Jurkat, Clone E6-1 (cell line): ENCODE measurements at regions not wholly inside any gene's neighbourhood (a gene's known extent, or its start where the extent isn't known, plus 50 kb on each side); places are given as distances from the start of the nearest gene placed in this dataset.
"Not testable (repeated sequence)": the region's sequence is repeated elsewhere in the genome, so short reads cannot be mapped to it uniquely, and the experiment has no call there.

Experiments used
- DNase-seq: peaks from one replicate; pipeline ENCODE4 v3.0.0-alpha.2; 2011; ENCODE audit warnings: low read depth, low spot score
- H3K4me3 ChIP-seq: 2 replicates; pipeline ENCODE4 v1.5.1; 2011; ENCODE audit warnings: mild to moderate bottlenecking, low read length, control low read depth, moderate library complexity

GRCh38 chr6:122207794-122208193 lies 191.7 kb upstream of the HSF2 start:
- H3K4me3 ChIP-seq: no peak overlapping the region
- DNase-seq: no peak

- no peak for DNase-seq
These were observed 184.7 kb upstream of the HSF2 start for GRCh38 chr6:122214605-122215318.

GRCh38 chr6:122220254-122220653 lies 179.2 kb upstream of the HSF2 start:
- no peak overlapping the region for H3K4me3 ChIP-seq
- no peak for DNase-seq

More at GRCh38 chr6:122214605-122215318, 184.7 kb upstream of the HSF2 start:
- H3K4me3 ChIP-seq: no peak overlapping the region

GRCh38 chr6:122222761-122223160 lies 176.7 kb upstream of the HSF2 start:
- H3K4me3 ChIP-seq: no peak overlapping the region
- DNase-seq: no peak

GRCh38 chr6:122223251-122223650 lies 176.2 kb upstream of the HSF2 start:
- no peak for DNase-seq
- no peak overlapping the region for H3K4me3 ChIP-seq

GRCh38 chr6:122238861-122239260 lies 160.6 kb upstream of the HSF2 start:
- no peak overlapping the region for H3K4me3 ChIP-seq
- DNase-seq: no peak

- no peak overlapping the region for H3K4me3 ChIP-seq
- DNase-seq: no peak
These were observed 152.4 kb upstream of the HSF2 start for GRCh38 chr6:122246906-122247658.

GRCh38 chr6:122248001-122248669 lies 151.3 kb upstream of the HSF2 start:
- DNase-seq: no peak
- H3K4me3 ChIP-seq: no peak overlapping the region

- H3K4me3 ChIP-seq: no peak overlapping the region
- DNase-seq: no peak
These were observed 150.6 kb upstream of the HSF2 start for GRCh38 chr6:122248844-122249243.

GRCh38 chr6:122258839-122259238 lies 140.6 kb upstream of the HSF2 start:
- no peak for DNase-seq

GRCh38 chr6:122264557-122264956 lies 134.9 kb upstream of the HSF2 start:
- no peak overlapping the region for H3K4me3 ChIP-seq
- no peak for DNase-seq

More at GRCh38 chr6:122258839-122259238, 140.6 kb upstream of the HSF2 start:
- H3K4me3 ChIP-seq: no peak overlapping the region

GRCh38 chr6:122265755-122266154 lies 133.7 kb upstream of the HSF2 start:
- DNase-seq: no peak
- H3K4me3 ChIP-seq: no peak overlapping the region

GRCh38 chr6:122268394-122268793 lies 131.1 kb upstream of the HSF2 start:
- no peak for DNase-seq
- H3K4me3 ChIP-seq: no peak overlapping the region

GRCh38 chr6:122276637-122277036 lies 122.8 kb upstream of the HSF2 start:
- H3K4me3 ChIP-seq: no peak overlapping the region
- no peak for DNase-seq

GRCh38 chr6:122280105-122281021 lies 119.1 kb upstream of the HSF2 start:
- DNase-seq, H3K4me3 ChIP-seq: not testable (repeated sequence)

GRCh38 chr6:122283884-122284283 lies 115.6 kb upstream of the HSF2 start:
- H3K4me3 ChIP-seq: no peak overlapping the region
- DNase-seq: no peak

GRCh38 chr6:122284848-122285247 lies 114.6 kb upstream of the HSF2 start:
- no peak for DNase-seq
- H3K4me3 ChIP-seq: no peak overlapping the region

- H3K4me3 ChIP-seq: no peak overlapping the region
- no peak for DNase-seq
These were observed 114.0 kb upstream of the HSF2 start for GRCh38 chr6:122285292-122285913.

- no peak for DNase-seq
- H3K4me3 ChIP-seq: no peak overlapping the region
These were observed 112.9 kb upstream of the HSF2 start for GRCh38 chr6:122286512-122286911.
